Stimulated activated CD8-positive, alpha-beta memory T cell treated with anti-CD3 and anti-CD28 coated beads, Interleukin-4, amount 100 ng/mL, for 24 hours (primary cell): ENCODE measurements at regions not wholly inside any gene's neighbourhood (a gene's known extent, or its start where the extent isn't known, plus 50 kb on each side); places are given as distances from the start of the nearest gene placed in this dataset.
"Not testable (repeated sequence)": the region's sequence is repeated elsewhere in the genome, so short reads cannot be mapped to it uniquely, and the experiment has no call there.

ENCODE experiments used
- DNase-seq: peaks from one replicate; pipeline ENCODE4 v3.0.0-alpha.2; 2020; ENCODE audit warnings: low read depth

DNA sequence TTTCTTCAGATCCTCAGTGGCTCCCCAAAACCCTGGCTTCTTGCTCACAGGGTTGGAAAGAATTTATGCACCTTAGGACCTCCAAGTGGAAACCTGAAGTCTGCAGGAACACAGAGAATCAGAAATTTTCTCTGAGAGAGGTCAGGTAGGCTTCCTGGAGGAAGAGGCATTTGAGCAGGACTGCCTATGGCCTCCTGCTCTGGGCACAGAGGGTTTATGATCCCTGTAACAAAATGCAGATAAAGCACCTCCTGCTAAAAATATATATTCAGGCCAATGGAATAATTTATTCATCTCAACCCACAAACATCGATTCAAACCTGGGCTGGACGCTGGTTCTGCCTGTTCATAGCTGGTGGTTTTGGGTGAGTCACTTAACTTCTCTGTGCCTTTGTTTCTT, 68.1 kb upstream of the FGF3 start:
- no peak for DNase-seq

GRCh38 chr11:69887841-69888427, 68.7 kb upstream of the FGF3 start:
- no peak for DNase-seq

DNA sequence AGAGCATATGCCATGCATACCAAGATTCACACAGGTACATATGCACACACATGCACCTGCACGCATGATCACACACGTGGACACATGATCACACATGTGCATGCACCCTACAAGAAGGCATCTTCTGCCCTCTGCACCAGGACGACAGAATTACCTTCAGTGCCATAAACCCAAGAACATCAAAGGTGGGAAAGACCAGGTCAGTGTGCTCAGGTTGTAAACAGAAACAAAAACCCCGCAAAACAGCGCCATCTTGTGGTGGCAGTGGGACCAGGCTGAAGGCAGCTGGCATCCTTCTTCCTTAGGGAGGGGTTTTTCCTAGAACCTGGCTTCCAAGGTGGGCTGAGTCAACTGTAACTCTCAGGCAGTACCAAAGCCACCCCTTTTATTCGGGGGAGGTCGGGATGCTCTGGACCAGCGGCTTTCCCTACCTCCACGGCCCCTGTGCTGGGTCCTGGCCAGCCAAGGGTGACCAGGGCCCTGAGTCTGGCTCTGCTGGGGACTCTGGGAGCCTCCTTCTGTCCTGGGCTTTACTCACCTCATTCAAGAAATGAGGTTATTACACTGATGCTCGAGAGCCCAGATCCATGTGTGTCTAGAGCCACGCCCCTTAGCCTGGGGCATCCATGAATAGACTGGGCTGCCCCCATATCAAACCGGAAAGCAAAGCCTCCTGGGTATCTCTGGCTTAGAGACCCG, 69.4 kb upstream of the FGF3 start:
- peak; percentile 49 for DNase-seq

- no peak for DNase-seq
Measured at GRCh38 chr11:69889400-69890318, 70.4 kb upstream of the FGF3 start.

GRCh38 chr11:69890476-69890875, 71.3 kb upstream of the FGF3 start:
- DNase-seq: no peak

DNA sequence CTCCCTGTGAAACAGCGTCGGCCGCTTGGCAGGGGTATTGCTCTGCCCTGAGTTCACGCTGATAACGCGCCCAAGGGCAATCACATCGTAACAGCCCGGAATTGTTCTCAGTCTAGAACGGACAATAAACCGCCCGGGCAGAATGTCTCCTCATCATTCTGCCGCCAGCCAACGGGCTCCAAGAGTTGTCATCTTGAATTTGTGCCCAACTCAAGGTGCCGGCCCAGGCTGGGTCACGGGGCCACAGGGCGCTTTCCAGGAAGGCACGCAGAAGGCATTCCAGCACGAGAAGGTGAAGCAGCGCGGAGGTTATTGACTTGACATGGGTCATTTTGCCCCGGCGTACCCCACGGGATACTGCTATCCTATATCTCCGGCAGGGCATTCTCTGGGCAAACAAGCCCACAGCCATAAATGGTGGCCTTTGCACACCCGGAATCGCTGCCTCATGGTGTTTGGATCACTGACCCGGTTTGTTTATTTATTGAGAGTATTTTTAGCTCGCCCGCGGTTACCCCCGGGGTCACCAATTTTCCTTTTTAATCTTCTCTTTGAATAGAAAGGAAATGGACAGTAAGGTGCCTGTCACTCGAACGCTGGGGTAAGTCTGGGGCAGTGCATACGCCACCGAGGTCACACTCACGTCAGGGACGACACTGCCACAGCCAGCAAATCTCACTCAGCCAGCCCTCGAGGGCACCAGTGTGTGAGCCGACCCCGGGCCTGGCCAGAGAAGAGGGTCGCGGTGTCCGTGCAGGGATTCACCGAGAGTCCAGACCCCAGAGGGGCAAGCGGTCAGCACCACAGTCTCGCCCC, 72.4 kb upstream of the FGF3 start:
- DNase-seq: no peak

- DNase-seq: no peak
Measured at GRCh38 chr11:69892237-69892985, 73.2 kb upstream of the FGF3 start.

DNA sequence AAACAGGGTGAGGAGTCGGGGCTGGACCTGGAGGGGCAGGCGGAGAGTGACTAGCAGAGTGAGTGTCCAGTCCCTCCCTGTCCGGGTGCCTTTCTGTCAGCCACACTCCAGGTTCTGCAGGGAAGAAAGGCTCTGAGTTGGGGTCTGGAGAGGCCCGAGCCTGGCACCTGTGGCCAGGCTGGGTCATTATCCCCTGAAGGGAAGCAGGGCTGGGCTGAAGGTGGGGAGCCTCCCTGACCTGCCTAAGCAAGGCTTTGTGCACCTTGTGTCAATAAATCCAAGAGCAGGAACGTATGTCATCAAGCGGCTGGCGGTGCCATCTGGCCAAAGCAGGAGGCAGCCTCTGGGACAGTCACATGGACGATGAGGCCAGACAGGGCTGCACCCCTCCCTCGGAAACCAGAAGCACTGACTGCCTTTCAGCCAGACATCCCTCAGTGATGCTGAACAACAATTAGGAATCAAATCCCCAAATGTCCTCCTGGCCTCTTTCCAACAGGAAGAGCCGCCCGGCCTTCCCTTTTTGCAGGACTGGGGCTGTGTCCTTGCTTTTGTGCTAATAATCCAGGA, 73.9 kb upstream of the FGF3 start:
- DNase-seq: no peak

GRCh38 chr11:69893631-69894030, 74.4 kb upstream of the FGF3 start:
- DNase-seq: no peak

DNA sequence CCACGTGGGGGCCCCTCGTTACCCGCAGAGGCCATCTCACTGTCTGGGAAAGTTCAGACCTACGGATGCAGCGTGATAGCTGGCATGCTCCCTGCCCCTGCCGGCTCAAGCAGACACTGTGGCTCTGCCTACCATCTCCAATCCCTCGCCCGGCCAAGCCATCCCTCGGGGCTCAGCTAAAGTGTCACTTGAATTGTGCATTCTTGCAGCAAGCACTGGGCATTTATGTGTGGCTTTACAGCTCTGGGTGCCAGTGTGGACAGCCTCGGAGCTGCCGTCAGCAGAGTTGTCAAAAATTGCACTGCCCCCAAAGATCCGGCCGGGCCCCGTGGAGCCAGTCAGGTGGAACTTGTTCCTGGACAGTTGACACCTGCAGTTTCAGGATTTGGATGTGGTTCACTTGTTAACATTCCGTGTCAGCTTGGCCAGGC, 75.0 kb upstream of the FGF3 start:
- no peak for DNase-seq

DNA sequence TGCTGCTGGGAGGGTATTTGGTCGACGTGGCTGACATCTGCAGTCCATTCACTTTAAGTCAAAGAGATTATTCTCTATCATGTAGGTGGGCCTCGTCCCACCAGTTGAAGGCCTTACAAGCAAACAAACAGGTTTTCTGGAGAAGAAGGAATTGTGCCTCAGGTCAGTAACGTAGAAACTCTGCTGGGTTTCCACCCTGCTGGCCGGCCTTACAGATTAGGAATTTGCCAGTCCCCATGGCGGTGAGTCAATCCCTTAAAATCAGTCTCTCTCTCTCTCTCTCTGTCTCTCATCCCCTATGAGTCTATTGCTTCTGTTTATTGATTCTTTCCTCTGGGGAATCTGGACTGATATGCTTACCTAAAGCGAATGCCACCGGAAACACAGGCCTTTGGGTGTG, 75.4 kb upstream of the FGF3 start:
- no peak for DNase-seq

DNA sequence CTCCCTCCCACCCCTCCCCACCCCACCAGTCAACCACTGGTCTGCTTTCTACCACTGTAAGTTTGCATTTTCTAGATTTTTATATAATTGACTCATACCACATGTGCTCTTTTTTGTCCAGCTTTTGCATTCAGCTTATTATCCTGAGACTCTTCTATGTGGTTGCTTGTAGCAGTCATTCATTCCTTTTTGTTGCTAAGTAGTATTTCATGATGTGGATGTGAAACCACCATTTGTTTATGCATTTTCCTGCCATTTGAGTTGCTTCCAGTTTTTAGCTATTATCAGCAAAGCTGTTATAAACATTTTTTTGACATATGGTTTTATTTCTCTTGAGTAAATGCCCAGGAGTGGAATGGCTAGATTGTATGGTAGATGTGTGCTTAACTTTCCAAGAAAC, 77.0 kb upstream of the FGF3 start:
- DNase-seq: no peak

DNA sequence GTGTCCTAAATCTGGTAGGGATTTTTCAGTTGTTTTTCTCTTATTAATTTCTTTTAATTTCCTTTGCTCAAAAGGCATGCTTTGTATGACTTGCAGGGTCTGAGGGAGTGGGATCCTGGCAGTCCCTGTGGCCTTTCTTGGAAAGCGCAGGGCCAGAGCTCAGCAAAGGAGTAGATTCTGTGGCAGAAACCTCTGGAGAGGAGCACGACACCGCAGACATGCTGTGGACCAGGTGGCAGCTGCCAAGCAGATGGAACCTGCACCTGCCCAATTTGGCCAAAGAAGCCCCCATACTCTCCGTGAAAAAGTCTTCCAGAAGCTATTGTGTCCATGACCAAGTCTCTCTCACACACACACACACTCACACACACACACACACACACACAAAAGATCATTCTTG, 78.9 kb upstream of the FGF3 start:
- no peak for DNase-seq

DNA sequence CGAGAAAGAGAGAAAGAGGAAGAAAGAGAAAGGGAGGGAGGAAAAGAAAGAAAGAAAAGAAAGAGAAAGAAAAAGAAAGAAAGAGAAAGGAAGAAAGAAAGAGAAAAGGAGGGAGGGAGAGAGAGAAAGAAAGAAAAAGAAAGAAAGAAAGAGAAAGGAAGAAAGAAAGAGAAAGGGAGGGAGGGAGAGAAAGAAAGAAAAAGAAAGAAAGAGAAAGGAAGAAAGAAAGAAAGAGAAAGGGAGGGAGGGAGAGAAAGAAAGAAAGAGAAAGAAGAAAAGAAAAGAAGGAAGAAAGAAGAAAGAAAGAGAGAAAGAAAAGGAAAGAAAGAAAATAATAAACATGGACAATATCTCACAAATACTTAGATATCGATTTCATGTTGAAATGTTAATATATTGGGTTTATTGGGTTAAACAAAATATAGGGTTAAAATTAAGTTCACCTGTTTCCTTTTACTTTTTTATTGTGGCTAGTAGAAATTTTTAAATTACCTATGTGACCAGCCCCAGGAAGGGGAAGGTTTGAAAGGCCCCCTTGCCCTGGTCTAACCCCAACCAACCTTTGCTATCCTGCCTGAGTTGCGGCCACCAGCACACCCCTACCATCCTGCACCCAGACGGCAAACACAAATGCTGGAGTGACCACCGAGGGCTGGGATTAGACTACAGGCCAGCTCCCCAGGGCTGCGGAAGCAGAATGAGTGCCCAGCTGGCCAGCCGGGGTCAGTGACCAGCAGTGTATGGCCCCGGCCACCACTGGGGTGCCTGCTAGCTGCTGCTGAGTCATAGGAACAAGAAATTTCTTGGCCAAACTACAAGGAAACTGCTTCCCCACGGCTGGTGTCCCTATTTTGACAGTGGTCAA, 81.0 kb upstream of the FGF3 start:
- DNase-seq: no peak

GRCh38 chr11:69900822-69901302, 81.6 kb upstream of the FGF3 start:
- DNase-seq: not testable (repeated sequence)

DNA sequence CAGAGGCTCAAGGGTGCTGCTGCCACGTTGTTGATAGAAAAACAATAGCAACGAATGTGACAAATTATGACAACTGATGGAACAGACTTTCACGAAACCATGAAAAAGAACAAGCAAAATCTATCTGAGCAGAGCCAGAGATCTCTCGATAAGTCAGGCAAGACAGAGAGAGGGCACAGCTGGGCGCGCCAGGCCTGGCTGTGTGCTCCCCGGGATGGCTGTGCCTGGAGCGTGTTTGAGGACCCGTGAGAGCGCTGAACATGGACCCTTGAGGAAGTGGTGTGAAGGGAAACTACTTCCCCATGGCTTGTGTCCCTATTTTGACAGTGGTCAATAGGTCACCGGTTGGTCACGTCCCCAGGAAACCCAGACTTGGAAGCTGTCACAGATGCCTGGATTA, 83.1 kb upstream of the FGF3 start:
- no peak for DNase-seq

DNA sequence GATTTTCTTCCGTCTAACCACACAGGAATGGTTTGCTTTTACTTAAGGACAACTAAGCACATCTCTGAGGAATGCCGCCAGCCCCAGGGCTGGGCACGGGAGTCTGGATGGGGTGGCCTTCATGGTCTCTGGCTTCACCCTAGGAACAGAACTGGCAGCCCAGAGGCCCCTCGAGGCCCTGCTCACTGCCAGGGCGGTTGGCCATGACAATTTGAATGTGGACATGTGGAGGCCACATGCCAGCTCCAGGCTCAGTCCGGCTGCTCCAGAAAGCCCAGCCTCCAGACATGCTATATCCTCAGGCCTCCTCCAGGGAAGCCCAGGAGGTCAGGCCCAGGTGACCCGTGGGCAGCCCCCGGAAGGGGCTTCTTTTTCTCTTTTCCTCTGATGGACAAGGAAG, 84.0 kb upstream of the FGF3 start:
- DNase-seq: no peak

- DNase-seq: no peak
Measured at GRCh38 chr11:69904161-69904973, 85.2 kb upstream of the FGF3 start.

DNA sequence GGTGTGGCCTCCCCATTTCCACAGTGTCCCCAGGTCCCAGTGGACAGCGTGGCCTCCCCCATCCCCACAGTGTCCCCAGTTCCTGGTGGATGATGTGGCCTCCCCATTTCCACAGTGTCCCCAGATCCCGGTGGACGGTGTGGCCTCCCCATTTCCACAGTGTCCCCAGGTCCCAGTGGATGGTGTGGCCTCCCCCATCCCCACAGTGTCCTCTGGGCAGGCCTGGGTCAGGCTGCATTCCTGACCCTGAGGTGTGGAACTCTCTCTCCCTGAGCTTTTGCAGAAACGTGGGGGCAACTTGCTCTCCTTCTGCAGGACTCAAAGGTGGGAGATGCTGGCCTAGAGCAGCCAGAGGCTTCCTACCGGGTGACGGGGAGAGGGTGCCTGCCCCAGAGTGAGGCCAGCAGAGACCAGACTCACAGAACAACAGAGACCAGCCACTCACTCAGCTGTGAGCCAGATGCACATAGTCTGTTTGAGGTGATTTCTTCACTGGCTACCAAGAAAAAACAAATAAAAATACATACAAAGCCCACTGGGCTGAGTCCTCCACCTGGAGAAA, 85.8 kb upstream of the FGF3 start:
- no peak for DNase-seq
